ENCODE measurements at regions not wholly inside any gene's neighbourhood (a gene's known extent, or its start where the extent isn't known, plus 50 kb on each side); places are given as distances from the start of the nearest gene placed in this dataset.

- TF ChIP-seq POLR2A (IDR thresholded peaks at IDR 0.05; ENCODE audit: borderline replicate concordance, extremely low read depth, insufficient read depth, insufficient read length) (no peak), CTCF (IDR thresholded peaks at IDR 0.05 in 2 of 3, conservative IDR thresholded peaks at IDR 0.05 in 1 of 3; ENCODE audit: borderline replicate concordance in 1 of 3, insufficient read depth in 1 of 3, low read depth in 2 of 3, low read length in 2 of 3) (no peak), JUND (IDR thresholded peaks at IDR 0.05) (no peak), EZH2 (IDR thresholded peaks at IDR 0.05) (no peak), EZH2phosphoT487 (IDR thresholded peaks at IDR 0.05; ENCODE audit: borderline replicate concordance) (no peak), TCF7L2 (IDR thresholded peaks at IDR 0.05; ENCODE audit: borderline replicate concordance, extremely low read depth, insufficient read depth, insufficient read length) (no peak), ELF1 (IDR thresholded peaks at IDR 0.05; ENCODE audit: borderline replicate concordance, low read depth) (no peak), POLR2AphosphoS5 (IDR thresholded peaks at IDR 0.05; ENCODE audit: low read depth, low read length) (no peak)
Measured at GRCh38 chr6:44062105-44062770, 65.0 kb downstream of the MRPL14 start.

All from HCT116 (cell line).